NCI-H1092 treated with DMSO at 0.1 percent for 48 hours (cell line): ENCODE measurements at regions not wholly inside any gene's neighbourhood (a gene's known extent, or its start where the extent isn't known, plus 50 kb on each side); places are given as distances from the start of the nearest gene placed in this dataset.

Experiments used
- DNase-seq: peaks from one replicate; lab custom pipeline; 2025; lab: John Stamatoyannopoulos, UW

DNA sequence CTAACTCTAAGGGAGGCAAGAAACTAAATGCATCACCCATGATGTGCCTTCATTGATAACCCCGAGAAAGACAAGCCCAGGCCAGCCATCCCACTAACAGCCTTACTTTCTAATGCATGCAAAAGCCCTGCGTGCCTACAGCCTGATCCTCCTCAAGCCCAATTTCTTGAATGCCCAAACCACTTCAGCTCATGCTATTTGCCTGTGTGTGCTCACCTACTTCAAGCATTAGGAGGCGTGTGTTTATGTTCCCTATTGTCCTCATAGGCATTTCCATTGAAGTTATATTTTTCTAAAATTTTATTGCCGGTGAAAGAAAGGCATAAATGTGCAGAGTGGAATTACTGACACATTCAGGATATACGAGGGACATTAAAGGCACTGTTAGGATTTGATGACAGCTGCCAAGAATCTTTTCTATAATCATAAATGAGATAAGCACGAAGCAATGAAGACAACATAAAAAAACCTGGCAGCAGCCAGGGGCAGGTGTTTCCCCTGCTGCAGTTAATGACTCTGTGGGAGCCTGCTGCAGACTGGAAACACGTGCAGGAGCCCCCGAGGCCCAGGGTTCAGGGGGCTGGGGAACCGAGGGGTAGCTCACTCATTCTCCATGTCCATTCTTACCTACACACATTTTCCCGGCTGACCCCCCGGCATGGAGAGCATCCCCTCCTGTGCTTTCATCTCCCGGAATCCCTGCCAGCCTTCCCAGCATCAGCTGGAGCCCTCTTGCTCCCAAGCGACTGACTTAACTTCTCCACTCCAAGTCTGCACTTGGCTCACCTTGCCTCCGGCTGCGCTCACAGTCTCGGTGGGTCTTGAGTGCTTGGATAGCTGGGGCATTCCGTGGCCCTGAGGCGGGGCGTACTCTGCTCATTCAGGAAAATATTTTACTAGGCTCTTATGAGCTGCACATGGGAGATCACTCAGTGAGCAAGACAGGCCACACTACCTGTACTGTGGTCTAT lies 292.3 kb upstream of the SIX2 start:
- peak; percentile 96 for DNase-seq

DNA sequence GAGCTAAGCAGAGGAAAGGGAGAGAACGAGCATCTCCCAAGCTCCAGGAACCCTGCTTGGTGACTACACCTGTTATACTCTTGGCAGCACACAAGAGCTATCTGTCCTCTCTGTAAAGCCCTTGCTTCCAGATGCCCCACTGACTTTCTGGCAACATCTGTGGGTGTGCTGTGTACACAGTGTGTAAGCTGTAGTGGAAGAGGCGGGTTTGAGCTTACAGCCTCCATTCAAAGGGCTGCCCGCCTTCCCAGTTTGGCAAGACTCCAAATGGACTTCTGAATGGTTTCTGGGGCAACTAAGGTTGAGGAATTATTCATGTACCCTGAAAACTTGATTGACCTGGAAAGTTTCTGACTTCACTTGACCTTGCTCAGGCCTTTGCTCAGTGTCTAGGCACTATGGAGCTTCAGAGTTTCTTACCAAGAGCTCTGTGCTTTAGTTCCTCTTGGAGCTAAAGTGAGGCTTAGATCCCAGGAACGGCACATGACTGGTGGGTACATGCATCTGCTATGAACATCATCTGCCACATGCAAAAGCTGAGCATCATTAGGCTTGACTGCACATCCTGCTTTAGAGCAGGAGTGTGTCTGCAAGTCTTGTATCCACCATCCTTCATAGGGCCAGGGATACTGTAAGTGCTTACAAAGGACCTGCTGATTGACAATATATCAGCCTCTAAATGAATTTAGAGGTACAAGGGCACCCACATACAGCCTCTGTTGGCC lies 290.9 kb upstream of the SIX2 start:
- peak; percentile 93 for DNase-seq

DNA sequence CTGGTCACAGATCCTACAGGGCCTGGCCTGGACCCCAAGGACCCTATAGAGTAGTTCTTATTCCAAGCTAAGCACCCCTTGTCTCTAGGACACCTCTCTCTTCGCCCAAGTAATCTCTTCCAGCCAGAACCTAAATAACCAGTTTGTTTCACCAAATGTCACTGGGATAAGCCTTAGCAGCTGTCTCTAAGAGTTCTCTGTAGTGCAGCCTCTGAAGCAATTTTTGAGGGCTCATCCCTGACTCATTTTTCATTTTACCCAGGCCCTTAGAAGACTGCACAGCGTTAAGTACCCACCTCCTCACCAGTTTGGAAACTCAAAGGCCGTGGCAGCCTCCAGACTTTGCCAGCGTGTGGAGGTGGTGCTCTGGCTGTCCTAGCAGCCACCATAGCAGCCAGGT lies 290.1 kb upstream of the SIX2 start:
- DNase-seq: no peak

DNA sequence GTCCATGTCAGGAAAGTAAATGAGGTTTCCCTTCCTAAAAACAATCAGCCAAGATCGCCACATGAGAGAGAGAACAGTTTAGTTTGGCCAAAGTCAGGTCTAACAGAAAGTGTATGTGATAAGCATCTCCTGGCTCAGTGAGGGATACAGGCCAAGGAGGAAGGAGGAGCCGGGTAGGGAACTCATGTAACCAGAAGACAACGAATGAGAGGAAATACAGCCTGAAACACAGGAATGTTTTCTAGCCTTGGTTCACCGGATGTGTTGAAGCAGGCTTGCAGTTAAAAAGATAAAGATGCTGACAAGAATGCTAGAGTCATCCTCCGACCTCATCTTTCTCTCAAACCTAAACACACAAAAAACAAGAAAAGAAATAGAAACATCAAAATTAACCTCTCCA lies 283.9 kb upstream of the SIX2 start:
- no peak for DNase-seq

DNA sequence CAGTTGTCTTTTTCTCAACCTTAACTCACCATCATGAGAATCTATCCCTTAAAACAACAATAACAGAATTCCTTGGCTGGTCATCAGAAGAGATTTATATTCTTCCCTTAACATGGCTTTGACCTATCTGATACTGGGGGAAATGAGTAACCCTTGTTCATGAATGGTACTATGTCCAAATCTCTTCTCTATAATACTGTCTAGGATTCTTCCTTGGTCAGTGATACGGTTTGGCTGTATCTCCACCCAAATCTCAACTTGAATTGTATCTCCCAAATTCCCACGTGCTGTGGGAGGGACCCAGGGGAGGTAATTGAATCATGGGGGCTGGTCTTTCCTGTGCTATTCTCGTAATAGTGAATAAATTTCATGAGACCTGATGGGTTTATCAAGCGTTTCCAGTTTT lies 282.0 kb upstream of the SIX2 start:
- DNase-seq: no peak

DNA sequence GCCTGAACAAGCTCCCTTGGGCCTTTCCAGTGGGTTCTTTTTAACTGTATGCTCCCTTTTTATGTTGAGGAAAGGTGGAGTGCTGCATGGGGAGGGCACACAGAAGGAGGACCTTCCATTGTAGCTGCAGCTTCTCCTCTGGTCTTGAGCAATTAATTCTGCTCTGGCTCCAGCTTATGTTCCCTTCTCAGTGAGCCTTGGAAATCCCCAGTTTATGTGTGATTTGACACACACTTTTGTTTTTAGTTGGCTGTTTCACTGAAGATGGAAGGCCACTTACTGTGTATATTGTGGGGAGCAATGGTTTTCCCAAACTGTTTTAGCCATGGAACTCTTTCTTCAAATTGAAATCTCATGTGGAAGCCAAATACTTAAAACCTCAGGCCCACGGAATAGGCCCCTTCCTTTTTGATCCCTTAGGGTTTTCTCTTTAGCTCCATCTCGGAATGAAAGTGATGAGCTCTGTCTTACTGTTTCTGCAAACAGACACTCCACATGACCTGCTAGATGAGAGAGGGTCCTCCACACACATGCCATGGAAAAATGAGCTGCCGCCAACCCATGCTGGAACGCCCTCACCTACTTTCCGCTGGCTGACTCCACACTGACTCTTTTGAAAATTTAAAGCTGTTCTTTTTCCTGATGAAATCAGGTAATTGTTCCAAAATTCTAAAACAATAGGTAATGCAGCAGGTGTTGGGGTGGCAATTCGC lies 280.9 kb upstream of the SIX2 start:
- DNase-seq: no peak

DNA sequence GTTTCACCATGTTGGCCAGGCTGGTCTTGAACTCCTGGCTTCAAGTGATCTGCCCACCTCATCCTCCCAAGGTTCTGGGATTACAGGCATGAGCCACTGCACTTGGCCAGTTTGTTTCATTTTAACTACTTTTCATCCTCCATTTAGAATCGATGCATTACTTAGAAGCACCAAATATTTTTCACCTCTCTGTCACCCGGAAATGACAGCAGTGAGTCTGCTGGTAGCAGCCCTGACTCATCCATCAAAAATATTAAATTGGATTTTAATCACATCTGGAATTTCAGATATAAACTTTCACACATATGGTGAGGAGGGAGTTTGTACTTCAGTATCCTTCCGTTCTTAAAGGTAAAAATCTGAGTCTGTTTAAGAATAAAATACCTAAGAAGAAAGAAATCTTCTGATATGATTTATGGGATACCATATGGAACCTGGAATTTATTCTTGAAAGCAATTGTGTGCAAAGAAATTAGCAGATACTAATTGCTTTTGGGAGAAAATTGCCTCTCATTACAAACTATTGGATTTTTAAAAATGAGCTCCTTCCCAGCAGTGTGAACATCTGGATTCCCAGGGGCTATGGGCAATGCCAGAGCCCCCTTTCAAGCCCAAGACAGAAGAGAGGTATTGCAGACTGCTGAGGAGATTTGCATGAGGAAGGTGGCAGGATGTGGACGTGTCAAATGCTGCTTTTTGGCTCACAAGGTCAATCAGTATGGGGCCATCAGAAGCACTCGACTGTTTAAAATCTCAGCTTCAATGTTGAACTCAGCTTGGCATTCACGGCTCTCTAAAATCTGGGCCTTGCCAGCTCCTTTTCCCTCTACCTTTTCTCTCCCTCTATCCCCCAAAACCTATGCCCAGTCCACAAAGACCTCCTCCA lies 279.5 kb upstream of the SIX2 start:
- DNase-seq: no peak

DNA sequence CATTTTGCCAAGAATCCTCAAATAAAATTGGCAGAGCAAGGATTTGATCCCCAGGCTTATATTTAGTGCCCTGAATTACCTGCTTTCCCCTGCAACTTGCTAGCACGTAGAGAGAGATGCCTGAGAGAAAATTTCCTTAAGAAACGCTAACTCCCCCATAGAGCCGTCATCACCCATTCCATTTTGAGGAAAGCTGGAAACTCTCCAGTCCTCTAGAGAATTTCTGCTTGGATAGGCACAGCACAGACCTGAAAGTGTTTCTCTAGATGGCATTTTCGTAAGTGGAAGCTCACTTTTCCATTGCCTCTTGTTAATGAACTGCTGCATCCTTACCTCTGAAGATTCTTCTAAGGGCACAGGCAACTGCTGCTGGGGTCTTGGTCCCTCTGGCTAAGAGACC lies 277.8 kb upstream of the SIX2 start:
- no peak for DNase-seq

DNA sequence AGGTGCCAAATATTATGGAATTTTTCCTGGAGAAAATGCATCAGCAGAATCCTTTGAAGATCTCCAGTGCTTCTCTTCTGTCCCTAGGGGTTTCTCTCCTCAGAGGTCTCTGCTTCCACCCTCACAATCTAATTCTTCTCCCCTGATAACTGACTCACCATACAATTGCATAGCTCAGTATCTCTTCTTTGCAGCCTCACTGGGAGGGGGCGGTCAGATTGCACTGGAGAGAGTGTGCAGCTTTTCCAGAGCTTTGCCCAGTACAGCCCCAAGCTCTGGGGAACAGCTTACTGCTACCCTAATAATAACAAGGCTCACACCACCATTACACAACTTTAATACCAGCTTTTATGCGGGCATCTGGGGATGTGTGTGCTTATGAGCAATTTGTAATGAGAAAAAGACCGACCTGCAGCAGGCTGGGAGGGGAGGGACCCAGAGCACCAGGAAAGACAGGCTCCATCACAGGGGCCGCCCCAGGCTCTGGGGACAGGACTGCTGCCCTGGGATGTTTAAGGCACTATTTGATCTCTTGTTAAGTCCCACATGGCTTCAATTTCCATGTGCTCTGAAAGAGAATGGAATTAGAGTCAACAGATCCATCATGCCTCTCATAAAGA lies 276.6 kb upstream of the SIX2 start:
- no peak for DNase-seq

DNA sequence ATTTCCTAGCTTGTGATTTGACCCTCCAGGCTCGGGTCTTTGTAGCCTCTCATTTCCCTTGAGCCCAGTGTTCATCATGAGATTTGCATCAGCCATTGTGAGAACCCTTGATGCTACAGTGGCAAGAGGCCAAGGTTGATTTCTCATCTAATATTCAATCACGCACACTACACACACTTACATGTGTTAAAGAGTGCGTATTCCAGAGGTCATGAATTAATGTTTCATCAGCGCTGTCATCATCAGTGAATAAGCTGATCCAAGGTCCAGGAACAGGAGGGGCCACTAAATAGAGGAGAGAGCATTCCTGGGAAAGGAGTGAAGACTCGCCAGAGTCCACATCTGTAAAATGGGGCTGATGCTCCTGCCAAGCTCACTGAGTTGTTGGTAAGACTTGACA lies 276.1 kb upstream of the SIX2 start:
- DNase-seq: no peak

DNA sequence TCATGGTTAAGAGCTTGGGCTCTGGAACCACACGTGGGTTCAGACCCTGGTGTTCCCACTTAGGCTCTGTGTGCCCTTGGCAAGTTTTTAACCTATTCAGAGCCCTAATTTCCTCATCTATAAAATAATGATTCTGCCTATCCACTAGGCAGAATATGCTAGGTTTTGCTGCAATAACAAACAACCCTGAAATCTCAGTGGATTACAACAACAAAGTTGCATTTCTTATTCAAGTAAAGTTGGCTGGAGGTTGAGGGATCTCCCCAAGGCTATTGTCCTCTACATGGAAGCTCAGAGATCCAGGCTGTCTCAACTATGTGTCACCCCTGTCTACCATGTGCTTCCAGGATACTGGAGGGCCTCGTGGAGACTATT lies 275.4 kb upstream of the SIX2 start:
- DNase-seq: no peak

DNA sequence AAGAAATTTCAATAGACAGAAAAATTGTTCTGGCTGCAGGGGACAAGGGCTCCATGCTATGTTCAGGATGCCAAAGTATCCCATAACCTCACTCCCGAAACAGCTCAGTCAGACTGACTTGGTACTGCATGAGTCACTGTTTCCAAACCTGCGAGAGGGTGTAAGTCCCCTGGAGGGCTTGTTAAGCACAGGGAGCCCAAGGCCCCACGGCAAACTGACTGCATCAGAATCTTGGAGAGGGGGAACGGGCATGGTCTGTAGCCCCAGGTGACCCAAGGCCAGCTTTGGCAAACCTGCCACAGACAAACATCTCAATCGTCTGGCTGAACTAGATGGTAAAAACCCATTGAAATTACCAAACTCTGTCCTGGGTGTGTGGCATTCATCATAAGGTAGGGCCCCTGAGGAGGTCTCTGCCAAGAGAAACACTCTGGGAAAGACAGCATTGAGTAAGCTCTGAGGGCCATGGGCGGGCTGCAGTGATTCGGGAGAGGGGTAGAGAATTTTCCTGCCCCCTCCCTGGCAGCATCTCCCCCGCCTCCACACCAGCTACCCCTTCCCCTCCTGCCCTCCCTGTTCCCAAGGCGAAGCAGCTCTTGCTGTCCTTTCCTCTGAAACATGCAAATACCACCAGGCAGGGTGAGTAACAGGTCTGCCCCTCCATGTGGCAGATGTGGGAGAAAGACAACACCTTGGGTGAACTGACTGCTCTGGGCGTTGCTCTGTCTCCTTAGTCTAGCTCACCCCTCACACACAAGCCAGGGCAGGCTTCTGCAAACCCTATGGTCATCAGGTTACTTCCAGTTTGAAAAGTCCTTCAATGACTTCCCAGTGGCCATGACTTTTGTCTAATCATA lies 274.7 kb upstream of the SIX2 start:
- no peak for DNase-seq

DNA sequence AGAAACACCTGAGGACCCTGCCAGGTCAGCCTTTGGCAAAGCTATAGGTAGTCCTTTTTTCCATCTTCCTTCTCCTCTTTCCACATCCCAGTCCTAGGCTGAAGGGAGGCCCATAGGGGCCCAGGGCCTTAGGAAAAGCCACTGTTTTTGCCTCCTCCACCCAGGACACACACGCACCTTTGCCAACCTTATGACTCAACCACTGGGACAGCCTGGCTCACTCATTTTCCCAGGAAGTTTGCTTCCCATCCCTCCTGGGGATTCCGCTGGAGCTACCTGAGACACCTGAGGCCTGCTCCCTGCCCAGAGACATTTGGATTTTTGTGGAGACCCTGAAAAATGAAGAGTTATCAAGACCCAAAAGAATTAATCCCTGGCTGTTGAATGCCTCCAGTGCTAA lies 273.4 kb upstream of the SIX2 start:
- DNase-seq: no peak

DNA sequence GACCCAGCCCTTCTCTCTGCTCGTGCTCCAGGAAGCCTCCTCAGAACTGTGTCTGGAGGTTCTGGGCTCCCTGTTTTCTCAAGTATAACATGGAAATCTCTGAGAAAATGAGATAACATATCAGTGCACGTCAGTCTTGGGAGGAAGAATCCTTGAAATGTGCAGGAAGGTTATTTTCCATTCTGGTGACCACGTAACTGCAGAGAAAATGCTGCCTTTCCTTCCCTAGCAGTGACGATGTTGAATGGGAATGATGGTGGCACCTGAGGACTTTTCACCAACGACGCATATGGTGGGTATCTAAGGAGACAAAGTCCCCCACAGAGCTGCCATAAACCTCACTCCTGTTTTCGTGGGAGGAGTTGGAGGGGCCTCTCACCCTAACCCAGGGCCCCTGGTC lies 272.1 kb upstream of the SIX2 start:
- DNase-seq: no peak

DNA sequence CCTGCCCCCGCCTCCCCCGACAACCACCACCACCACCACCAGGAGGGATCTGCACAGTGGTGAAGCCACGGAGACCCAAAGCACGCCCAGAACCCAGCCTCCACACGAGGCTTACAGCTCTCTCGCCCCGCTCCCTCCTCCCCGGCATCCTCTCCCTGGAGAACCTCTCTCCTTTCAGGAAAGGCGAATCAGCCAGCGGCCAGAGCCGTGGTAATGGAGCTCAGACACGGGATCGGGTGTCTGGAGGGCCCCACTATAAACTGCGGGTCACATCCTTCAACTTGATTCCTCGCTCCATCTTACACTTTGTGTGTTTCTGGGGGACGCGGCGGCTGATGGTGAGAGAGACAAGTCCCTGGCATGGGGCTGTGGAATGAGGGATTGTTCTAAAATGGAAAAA lies 271.5 kb upstream of the SIX2 start:
- no peak for DNase-seq

DNA sequence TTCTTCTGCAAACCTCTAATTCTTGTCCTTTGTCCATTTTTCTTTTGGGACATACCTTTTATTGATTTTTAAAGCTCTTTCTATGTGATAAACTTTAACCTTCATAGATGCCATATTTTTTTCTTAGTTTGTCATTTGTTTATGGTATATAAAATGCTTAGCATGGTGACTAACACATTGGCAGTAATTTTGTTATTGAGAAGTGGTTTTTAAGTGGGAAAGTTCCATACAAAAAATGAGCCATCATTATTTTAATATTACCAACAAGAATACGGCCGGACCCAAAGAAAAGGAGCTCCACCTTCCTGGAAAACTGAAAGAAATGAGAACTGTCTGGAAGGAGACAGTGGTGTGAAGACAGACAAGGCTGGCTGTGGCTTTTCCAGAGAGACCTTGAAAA lies 270.1 kb upstream of the SIX2 start:
- DNase-seq: no peak

DNA sequence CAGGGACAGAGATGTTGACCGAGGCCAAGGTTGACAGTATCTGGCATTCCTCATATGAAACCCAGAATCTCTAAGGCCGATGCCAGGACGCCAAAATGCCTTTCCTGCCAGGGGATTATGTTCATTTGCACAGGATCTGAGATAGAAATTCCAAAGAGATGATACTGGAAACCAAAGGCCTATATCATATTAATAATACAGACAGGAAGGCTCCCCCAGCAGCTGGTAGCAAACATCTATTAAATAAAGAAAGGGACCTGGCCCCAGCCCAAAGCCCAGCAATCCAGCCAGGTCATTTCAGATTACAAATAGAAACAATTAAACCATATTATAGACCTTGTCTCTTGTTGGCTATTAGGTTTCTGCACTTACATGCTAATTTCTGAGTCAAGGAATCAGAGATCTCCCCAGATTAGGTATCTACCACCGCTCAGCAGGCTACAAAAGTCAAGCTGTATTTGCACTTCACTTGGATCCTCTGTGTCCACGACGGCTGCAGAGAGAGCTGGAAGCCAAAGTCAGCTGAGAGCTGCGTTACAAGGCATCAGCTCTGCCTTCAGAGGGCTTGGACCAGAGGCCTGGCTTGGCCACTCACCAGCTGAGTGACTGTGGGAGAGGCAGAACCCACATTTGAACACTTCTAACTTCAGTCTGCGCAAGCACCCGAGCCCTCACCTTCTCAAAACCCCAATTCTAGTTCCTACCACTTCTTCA lies 269.3 kb upstream of the SIX2 start:
- peak; percentile 52 for DNase-seq

DNA sequence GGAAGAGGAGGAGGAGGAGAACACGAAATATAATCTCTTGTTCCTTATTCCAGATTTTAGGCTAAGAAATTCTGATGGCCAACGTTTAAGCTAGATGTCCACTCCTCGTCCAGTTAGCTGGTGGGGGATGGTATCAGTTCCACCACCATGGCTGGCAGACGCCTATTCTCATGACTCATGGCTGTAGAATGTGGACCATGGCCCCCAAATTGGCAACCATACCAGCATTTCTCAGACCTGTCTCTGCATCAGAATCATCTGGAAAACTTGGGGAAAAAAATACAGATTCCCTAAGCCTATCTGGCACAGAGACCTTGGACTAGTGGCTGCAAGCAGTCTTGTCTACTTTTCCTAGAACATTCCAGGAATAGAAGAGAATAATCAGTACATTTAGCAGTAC lies 267.7 kb upstream of the SIX2 start:
- no peak for DNase-seq

DNA sequence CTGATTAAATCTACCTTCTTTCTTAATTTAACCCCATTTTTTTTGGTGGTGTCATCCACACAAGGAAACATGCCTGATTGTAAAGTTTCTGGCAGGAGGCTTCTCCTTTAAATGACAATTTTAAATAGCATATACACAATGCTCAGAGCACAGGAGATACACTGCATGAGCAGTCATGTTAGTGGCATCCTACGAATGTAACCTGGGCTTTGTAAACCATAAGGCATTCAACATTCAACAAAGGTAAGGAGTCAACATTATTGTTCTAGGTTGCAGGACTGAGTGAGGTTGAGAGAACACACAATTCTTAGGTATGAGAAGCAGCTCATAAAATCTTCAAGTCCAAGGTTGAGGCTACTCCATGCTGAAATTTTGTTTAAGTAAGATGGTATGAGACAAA lies 266.6 kb upstream of the SIX2 start:
- DNase-seq: no peak
